ENCODE measurements at regions not wholly inside any gene's neighbourhood (a gene's known extent, or its start where the extent isn't known, plus 50 kb on each side); places are given as distances from the start of the nearest gene placed in this dataset.

- DNase-seq: no peak
Measured at GRCh38 chr1:199362996-199363395, 664.5 kb upstream of the NR5A2 start.

GRCh38 chr1:199373139-199373538 lies 654.4 kb upstream of the NR5A2 start:
- DNase-seq: no peak

- DNase-seq: no peak
Measured at GRCh38 chr1:199377211-199377610, 650.3 kb upstream of the NR5A2 start.

- no peak for DNase-seq
Measured at GRCh38 chr1:199383793-199384192, 643.7 kb upstream of the NR5A2 start.

- no peak for DNase-seq
Measured at GRCh38 chr1:199394856-199395255, 632.7 kb upstream of the NR5A2 start.

- DNase-seq: no peak
Measured at GRCh38 chr1:199396456-199396855, 631.1 kb upstream of the NR5A2 start.

- DNase-seq: no peak
Measured at GRCh38 chr1:199399996-199400724, 627.4 kb upstream of the NR5A2 start.

GRCh38 chr1:199403531-199404116 lies 623.9 kb upstream of the NR5A2 start:
- no peak for DNase-seq

GRCh38 chr1:199404191-199404590 lies 623.3 kb upstream of the NR5A2 start:
- DNase-seq: no peak

- no peak for DNase-seq
Measured at GRCh38 chr1:199404976-199405375, 622.5 kb upstream of the NR5A2 start.

- DNase-seq: no peak
Measured at GRCh38 chr1:199405634-199406196, 621.8 kb upstream of the NR5A2 start.

- DNase-seq: no peak
Measured at GRCh38 chr1:199410462-199410861, 617.0 kb upstream of the NR5A2 start.

GRCh38 chr1:199411506-199411905 lies 616.0 kb upstream of the NR5A2 start:
- DNase-seq: no peak

- no peak for DNase-seq
Measured at GRCh38 chr1:199422206-199422605, 605.3 kb upstream of the NR5A2 start.

GRCh38 chr1:199447906-199448305 lies 579.6 kb upstream of the NR5A2 start:
- no peak for DNase-seq

GRCh38 chr1:199448646-199449045 lies 578.9 kb upstream of the NR5A2 start:
- no peak for DNase-seq

GRCh38 chr1:199449221-199449620 lies 578.3 kb upstream of the NR5A2 start:
- no peak for DNase-seq

GRCh38 chr1:199449681-199450080 lies 577.8 kb upstream of the NR5A2 start:
- DNase-seq: no peak

- no peak for DNase-seq
Measured at GRCh38 chr1:199452627-199453026, 574.9 kb upstream of the NR5A2 start.

- DNase-seq: no peak
Measured at GRCh38 chr1:199453723-199454122, 573.8 kb upstream of the NR5A2 start.

GRCh38 chr1:199460933-199461332 lies 566.6 kb upstream of the NR5A2 start:
- DNase-seq: no peak

- no peak for DNase-seq
Measured at GRCh38 chr1:199463521-199464127, 563.9 kb upstream of the NR5A2 start.

GRCh38 chr1:199466961-199467360 lies 560.5 kb upstream of the NR5A2 start:
- DNase-seq: no peak

GRCh38 chr1:199472018-199472417 lies 555.5 kb upstream of the NR5A2 start:
- DNase-seq: no peak

Data from NCI-H187 treated with DMSO at 0.1 percent for 48 hours (cell line).